RWPE1 (cell line): ENCODE measurements at regions not wholly inside any gene's neighbourhood (a gene's known extent, or its start where the extent isn't known, plus 50 kb on each side); places are given as distances from the start of the nearest gene placed in this dataset.

Experiments
- CTCF ChIA-PET: fragments of 350-600 bp; sonication (Branson Sonifier 250); formaldehyde crosslinking; extraction: SDS; loops from one replicate; lab custom pipeline; 2021; lab: Yijun Ruan, JAX
- POLR2A ChIA-PET: fragments of 400-600 bp; formaldehyde crosslinking; extraction: SDS; loops from one replicate; lab custom pipeline; 2020; ENCODE audit warnings: antibody characterized with exemption; ENCODE audit not compliant: low non-redundant PET; lab: Yijun Ruan, JAX
- DNase-seq: peaks from one replicate; pipeline ENCODE4 v3.0.0; 2012; ENCODE audit warnings: low spot score
- H3K27ac ChIP-seq: fragments of 450-650 bp; 2 replicates; pipeline ENCODE4 v1.5.1; 2017
- CTCF ChIP-seq: fragments of 450-650 bp; conservative IDR thresholded peaks from 2 replicates; pipeline ENCODE4 v1.5.1; 2017; ENCODE audit warnings: low read depth, mild to moderate bottlenecking

- CTCF ChIA-PET = interaction anchor here (1.4 kb wide), 1 partner anchor 11 kb away, joined by 3 read pairs; no protein-coding TSS in a partner anchor
- TF ChIP-seq CTCF = no peak
- POLR2A ChIA-PET = no interaction called here
Observed at GRCh38 chr7:77474756-77475155, 58.6 kb upstream of the GSAP start.

GRCh38 chr7:77473229-77474005 lies 57.3 kb upstream of the GSAP start:
- CTCF ChIA-PET = interaction anchor here (1.3 kb wide), 1 partner anchor 11 kb away, joined by 4 read pairs; no protein-coding TSS in a partner anchor
- TF ChIP-seq CTCF = no peak
- DNase-seq = no peak
- H3K27ac ChIP-seq = no peak overlapping the region
- POLR2A ChIA-PET = no interaction called here

More at GRCh38 chr7:77474756-77475155, 58.6 kb upstream of the GSAP start:
- no peak overlapping the region for H3K27ac ChIP-seq
- no peak for DNase-seq

- no peak for TF ChIP-seq CTCF
- ChIA-PET CTCF (interaction anchor here (0.7 kb wide), 1 partner anchor 13 kb away, joined by 3 read pairs; no protein-coding TSS in a partner anchor), POLR2A (no interaction called here)
- H3K27ac ChIP-seq = no peak overlapping the region
- no peak for DNase-seq
Observed at GRCh38 chr7:77469927-77470326, 53.8 kb upstream of the GSAP start.

GRCh38 chr7:77467408-77467807 lies 51.3 kb upstream of the GSAP start:
- ChIA-PET POLR2A (no interaction called here), CTCF (no interaction called here)
- no peak for TF ChIP-seq CTCF
- no peak for DNase-seq
- H3K27ac ChIP-seq = no peak overlapping the region

GRCh38 chr7:77466450-77466849 lies 50.3 kb upstream of the GSAP start:
- POLR2A ChIA-PET = no interaction called here
- no peak for DNase-seq
- no peak overlapping the region for H3K27ac ChIP-seq
- no peak for TF ChIP-seq CTCF
- CTCF ChIA-PET = no interaction called here
